Trophoblast cell (in vitro differentiated cells and primary cell): ENCODE measurements at regions not wholly inside any gene's neighbourhood (a gene's known extent, or its start where the extent isn't known, plus 50 kb on each side); places are given as distances from the start of the nearest gene placed in this dataset.

Experiments used
- DNase-seq, 2 donors: peaks; one replicate each; pipeline ENCODE4 v3.0.0-alpha.2; 2016
- H2AFZ ChIP-seq: 2 replicates; pipeline ENCODE4 v1.6.1; 2013; ENCODE audit warnings: low read length, moderate library complexity, mild to moderate bottlenecking; ENCODE audit not compliant: insufficient read depth, poor library complexity
- H2AK5ac ChIP-seq: 2 replicates; pipeline ENCODE4 v1.6.1; 2013; ENCODE audit warnings: mild to moderate bottlenecking, low read length
- H2BK120ac ChIP-seq: 2 replicates; pipeline ENCODE4 v1.6.1; 2013; ENCODE audit warnings: low read length, mild to moderate bottlenecking, moderate library complexity; ENCODE audit not compliant: insufficient read depth, poor library complexity
- H2BK12ac ChIP-seq: 2 replicates; pipeline ENCODE4 v1.6.1; 2013; ENCODE audit warnings: mild to moderate bottlenecking, low read length, moderate library complexity
- H2BK5ac ChIP-seq: 2 replicates; pipeline ENCODE4 v1.6.1; 2013; ENCODE audit warnings: low read length, low read depth, moderate library complexity, mild to moderate bottlenecking; ENCODE audit not compliant: poor library complexity
- H3K14ac ChIP-seq: 2 replicates; pipeline ENCODE4 v1.6.1; 2013; ENCODE audit warnings: mild to moderate bottlenecking, low read length
- H3K18ac ChIP-seq: 2 replicates; pipeline ENCODE4 v1.6.1; 2013; ENCODE audit warnings: mild to moderate bottlenecking, low read length
- H3K23ac ChIP-seq: 2 replicates; pipeline ENCODE4 v1.6.1; 2013; ENCODE audit warnings: low read length
- H3K27ac ChIP-seq: 2 replicates; pipeline ENCODE4 v1.5.1; 2013; ENCODE audit warnings: low read depth, mild to moderate bottlenecking, inconsistent platforms, low read length, moderate library complexity
- H3K27me3 ChIP-seq: 2 replicates; pipeline ENCODE4 v1.6.1; 2013; ENCODE audit warnings: inconsistent platforms, mild to moderate bottlenecking, low read length, moderate library complexity; ENCODE audit not compliant: insufficient read depth
- H3K36me3 ChIP-seq, 2 experiments: 1 replicate in 1 of 2; 2 replicates in 1 of 2; pipeline ENCODE4 v1.6.1; 2013; ENCODE audit warnings: low read length in 2 of 2, mild to moderate bottlenecking in 2 of 2, moderate library complexity in 1 of 2; ENCODE audit not compliant: insufficient read depth in 2 of 2, control insufficient read depth in 1 of 2
- H3K4ac ChIP-seq: 2 replicates; pipeline ENCODE4 v1.6.1; 2013; ENCODE audit warnings: low read depth, mild to moderate bottlenecking, low read length, moderate library complexity
- H3K4me1 ChIP-seq, 2 experiments: 1 replicate in 1 of 2; 2 replicates in 1 of 2; pipeline ENCODE4 v1.6.1; 2013; ENCODE audit warnings: low read length in 2 of 2, mild to moderate bottlenecking in 2 of 2, moderate library complexity in 1 of 2; ENCODE audit not compliant: insufficient read depth in 2 of 2, control insufficient read depth in 1 of 2
- H3K4me2 ChIP-seq: 2 replicates; pipeline ENCODE4 v1.6.1; 2013; ENCODE audit warnings: inconsistent platforms, mild to moderate bottlenecking, low read length, moderate library complexity
- H3K4me3 ChIP-seq: 2 replicates; pipeline ENCODE4 v1.5.1; 2013; ENCODE audit warnings: mild to moderate bottlenecking, low read depth, low read length, inconsistent platforms
- H3K79me1 ChIP-seq: one replicate; pipeline ENCODE4 v1.6.1; 2013; ENCODE audit warnings: low read length
- H3K79me2 ChIP-seq: 2 replicates; pipeline ENCODE4 v1.6.1; 2013; ENCODE audit warnings: low read length, mild to moderate bottlenecking; ENCODE audit not compliant: control insufficient read depth, insufficient read depth, poor library complexity
- H3K9ac ChIP-seq: 2 replicates; pipeline ENCODE4 v1.6.1; 2013; ENCODE audit warnings: mild to moderate bottlenecking, low read length
- H3K9me3 ChIP-seq: 2 replicates; pipeline ENCODE4 v1.6.1; 2013; ENCODE audit warnings: low read depth, mild to moderate bottlenecking, control low read depth, inconsistent platforms, low read length; ENCODE audit not compliant: insufficient read depth
- H4K12ac ChIP-seq: 2 replicates; pipeline ENCODE4 v1.6.1; 2013; ENCODE audit warnings: low read depth, mild to moderate bottlenecking, low read length, moderate library complexity
- H4K8ac ChIP-seq: 2 replicates; pipeline ENCODE4 v1.6.1; 2013; ENCODE audit warnings: low read depth, mild to moderate bottlenecking, low read length, moderate library complexity
- H4K91ac ChIP-seq: one replicate; pipeline ENCODE4 v1.6.1; 2013; ENCODE audit warnings: low read depth, mild to moderate bottlenecking, low read length, moderate library complexity
- WGBS: extraction: QIAGEN DNeasy Blood & Tissue Kit; methylation state at CpG from one replicate; pipeline ENCODE4 v1.1.7; 2013; ENCODE audit warnings: missing lambda C conversion rate; ENCODE audit not compliant: insufficient read length, insufficient coverage; ENCODE audit errors: extremely low coverage; 5-methylcytosine and 5-hydroxymethylcytosine counted together

- H3K4ac ChIP-seq, result no peak overlapping the region
- no peak overlapping the region for H2BK5ac ChIP-seq
- no peak overlapping the region for H3K27ac ChIP-seq
- WGBS, result no CpG with 5 or more reads among the region's 5 CpGs
- H3K79me2 ChIP-seq, result no peaks in the 10 kb centered on the region
- no peak overlapping the region for H3K9ac ChIP-seq
- H3K4me1 ChIP-seq, result peaks cover 2% of the 10 kb centered on the region in 2 experiments
- H2BK12ac ChIP-seq, result no peak overlapping the region
- no peak overlapping the region for H3K4me2 ChIP-seq
- H3K18ac ChIP-seq, result no peak overlapping the region
- peaks cover 5% of the 10 kb centered on the region for H3K9me3 ChIP-seq
- no peak overlapping the region for H4K91ac ChIP-seq
- no peak overlapping the region for H4K8ac ChIP-seq
- H2BK120ac ChIP-seq, result no peak overlapping the region
- no peak overlapping the region for H3K4me3 ChIP-seq
- no peak for DNase-seq
- H4K12ac ChIP-seq, result no peak overlapping the region
- H3K27me3 ChIP-seq, result no peaks in the 10 kb centered on the region
- no peak overlapping the region for H3K14ac ChIP-seq
- H2AFZ ChIP-seq, result no peak overlapping the region
- no peaks in the 10 kb centered on the region for H3K79me1 ChIP-seq
- no peak overlapping the region for H3K23ac ChIP-seq
- H2AK5ac ChIP-seq, result no peak overlapping the region
- no peaks in the 10 kb centered on the region for H3K36me3 ChIP-seq
These were observed 161.5 kb upstream of the NECTIN1 start for GRCh38 chr11:119890466-119890865.

GRCh38 chr11:119889728-119890280 is 160.8 kb upstream of the NECTIN1 start:
- no peak overlapping the region for H4K91ac ChIP-seq
- no peaks in the 10 kb centered on the region for H3K36me3 ChIP-seq
- H2AFZ ChIP-seq, result no peak overlapping the region
- no peak overlapping the region for H3K4me2 ChIP-seq
- no peak overlapping the region for H3K14ac ChIP-seq
- no peak overlapping the region for H3K27ac ChIP-seq
- H4K12ac ChIP-seq, result no peak overlapping the region
- H4K8ac ChIP-seq, result no peak overlapping the region
- no peak overlapping the region for H2BK5ac ChIP-seq
- no peak for DNase-seq
- no peaks in the 10 kb centered on the region for H3K79me2 ChIP-seq
- H3K4me3 ChIP-seq, result no peak overlapping the region
- peaks cover 4% of the 10 kb centered on the region for H3K9me3 ChIP-seq
- peaks cover 2% of the 10 kb centered on the region in 2 experiments for H3K4me1 ChIP-seq
- H3K79me1 ChIP-seq, result no peaks in the 10 kb centered on the region
- H3K23ac ChIP-seq, result no peak overlapping the region
- no peak overlapping the region for H2AK5ac ChIP-seq
- H2BK120ac ChIP-seq, result no peak overlapping the region
- H3K4ac ChIP-seq, result no peak overlapping the region
- H3K9ac ChIP-seq, result no peak overlapping the region
- H3K18ac ChIP-seq, result no peak overlapping the region
- no peaks in the 10 kb centered on the region for H3K27me3 ChIP-seq
- no CpG with 5 or more reads among the region's 4 CpGs for WGBS
- H2BK12ac ChIP-seq, result no peak overlapping the region

- WGBS, result no CpG with 5 or more reads among the region's 5 CpGs
- no peak overlapping the region for H2BK12ac ChIP-seq
- no peak overlapping the region for H3K9ac ChIP-seq
- no peak overlapping the region for H2AK5ac ChIP-seq
- H2BK120ac ChIP-seq, result no peak overlapping the region
- no peak overlapping the region for H3K27ac ChIP-seq
- no peaks in the 10 kb centered on the region for H3K79me1 ChIP-seq
- no peak overlapping the region for H2AFZ ChIP-seq
- no peak overlapping the region for H2BK5ac ChIP-seq
- H3K79me2 ChIP-seq, result no peaks in the 10 kb centered on the region
- H3K4me1 ChIP-seq, result peaks cover 0 to 2% of the 10 kb centered on the region in 2 experiments
- H3K14ac ChIP-seq, result no peak overlapping the region
- no peak overlapping the region for H3K23ac ChIP-seq
- H3K4me3 ChIP-seq, result no peak overlapping the region
- no peak overlapping the region for H4K91ac ChIP-seq
- DNase-seq, result no peak
- H3K36me3 ChIP-seq, result no peaks in the 10 kb centered on the region
- no peak overlapping the region for H4K12ac ChIP-seq
- no peak overlapping the region for H4K8ac ChIP-seq
- no peak overlapping the region for H3K18ac ChIP-seq
- H3K27me3 ChIP-seq, result no peaks in the 10 kb centered on the region
- H3K4ac ChIP-seq, result no peak overlapping the region
- H3K9me3 ChIP-seq, result peaks cover 3% of the 10 kb centered on the region
- H3K4me2 ChIP-seq, result no peak overlapping the region
These were observed 160.1 kb upstream of the NECTIN1 start for GRCh38 chr11:119889111-119889510.

GRCh38 chr11:119888119-119888518 is 159.1 kb upstream of the NECTIN1 start:
- peaks cover 0 to 2% of the 10 kb centered on the region in 2 experiments for H3K4me1 ChIP-seq
- H3K27ac ChIP-seq, result no peak overlapping the region
- no peak overlapping the region for H2AK5ac ChIP-seq
- no peak overlapping the region for H3K9ac ChIP-seq
- WGBS, result no CpG with 5 or more reads among the region's 5 CpGs
- H2BK5ac ChIP-seq, result no peak overlapping the region
- H3K4me2 ChIP-seq, result no peak overlapping the region
- H3K4me3 ChIP-seq, result no peak overlapping the region
- H3K27me3 ChIP-seq, result no peaks in the 10 kb centered on the region
- no peak overlapping the region for H2BK12ac ChIP-seq
- no peak for DNase-seq
- H4K8ac ChIP-seq, result no peak overlapping the region
- no peak overlapping the region for H4K12ac ChIP-seq
- H3K9me3 ChIP-seq, result peaks cover 3% of the 10 kb centered on the region
- H2AFZ ChIP-seq, result no peak overlapping the region
- H3K79me2 ChIP-seq, result no peaks in the 10 kb centered on the region
- H3K23ac ChIP-seq, result no peak overlapping the region
- H3K14ac ChIP-seq, result no peak overlapping the region
- H3K36me3 ChIP-seq, result no peaks in the 10 kb centered on the region
- no peaks in the 10 kb centered on the region for H3K79me1 ChIP-seq
- no peak overlapping the region for H3K18ac ChIP-seq
- H3K4ac ChIP-seq, result no peak overlapping the region
- H4K91ac ChIP-seq, result no peak overlapping the region
- H2BK120ac ChIP-seq, result no peak overlapping the region
